Central memory CD4-positive, alpha-beta T cell (primary cell): ENCODE measurements at regions not wholly inside any gene's neighbourhood (a gene's known extent, or its start where the extent isn't known, plus 50 kb on each side); places are given as distances from the start of the nearest gene placed in this dataset.
"Not testable (repeated sequence)": the region's sequence is repeated elsewhere in the genome, so short reads cannot be mapped to it uniquely, and the experiment has no call there.

Experiments used
- DNase-seq: peaks from one replicate; pipeline ENCODE4 v3.0.0; 2022

GRCh38 chr10:129199826-129200225 lies 267.2 kb upstream of the MGMT start:
- DNase-seq = no peak

DNA sequence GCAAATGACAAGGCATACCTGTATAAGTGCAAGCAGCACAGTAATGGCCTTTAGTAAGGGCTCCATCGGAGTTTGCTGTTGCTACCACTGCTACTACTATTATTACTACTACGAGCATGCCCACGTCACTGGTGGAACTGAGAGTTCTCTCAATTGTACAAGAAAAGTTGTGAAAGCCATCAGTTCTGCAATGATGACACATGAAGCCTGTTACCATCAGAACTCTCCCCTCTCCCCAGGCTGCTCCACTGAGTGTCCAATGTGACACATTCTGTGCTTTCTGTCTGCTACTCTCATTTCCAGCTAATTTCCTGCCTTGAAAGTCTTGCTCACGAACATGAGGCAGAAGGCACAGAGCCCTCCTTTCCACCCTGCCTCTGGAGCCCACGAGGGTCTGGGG lies 263.2 kb upstream of the MGMT start:
- no peak for DNase-seq

- no peak for DNase-seq
These were observed 259.7 kb upstream of the MGMT start for GRCh38 chr10:129207297-129207696.

- no peak for DNase-seq
These were observed 256.2 kb upstream of the MGMT start for GRCh38 chr10:129210876-129211275.

- DNase-seq = no peak
These were observed 253.8 kb upstream of the MGMT start for GRCh38 chr10:129213256-129213655.

DNA sequence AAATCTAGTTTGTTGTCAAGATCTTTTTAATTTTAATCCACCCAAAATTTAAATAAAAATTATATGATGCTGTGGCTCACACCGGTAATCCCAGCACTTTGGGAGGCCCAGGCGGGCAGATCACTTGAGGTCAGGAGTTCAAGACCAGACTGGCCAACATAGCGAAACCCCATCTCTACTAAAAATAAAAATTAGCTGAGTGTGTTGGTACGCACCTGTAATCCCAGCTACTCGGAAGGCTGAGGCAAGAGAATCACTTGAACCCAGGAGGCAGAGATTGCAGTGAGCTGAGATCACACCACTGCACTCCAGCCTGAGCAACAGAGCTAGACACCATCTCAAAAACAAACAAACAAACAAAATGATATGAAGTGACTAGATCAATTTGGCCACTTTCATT lies 253.0 kb upstream of the MGMT start:
- DNase-seq = not testable (repeated sequence)

DNA sequence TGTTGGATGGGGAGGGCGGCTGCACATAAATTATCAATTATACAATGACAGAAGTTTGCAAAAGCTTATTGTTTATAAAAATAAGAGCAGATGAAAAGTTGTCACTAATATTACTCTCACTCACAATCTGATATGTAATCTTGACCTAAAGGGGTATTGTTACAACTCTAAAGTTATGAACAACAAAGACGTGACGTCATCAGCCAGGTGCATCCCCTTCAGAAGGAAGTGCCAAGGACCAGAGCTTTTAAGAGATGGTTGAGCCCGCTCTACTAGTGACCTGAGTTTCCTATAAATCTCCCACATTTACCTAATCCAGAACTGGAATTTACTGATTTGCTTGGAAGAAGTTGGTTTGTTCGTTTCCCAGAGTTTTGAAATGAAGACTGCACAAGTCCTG lies 247.7 kb upstream of the MGMT start:
- no peak for DNase-seq

DNA sequence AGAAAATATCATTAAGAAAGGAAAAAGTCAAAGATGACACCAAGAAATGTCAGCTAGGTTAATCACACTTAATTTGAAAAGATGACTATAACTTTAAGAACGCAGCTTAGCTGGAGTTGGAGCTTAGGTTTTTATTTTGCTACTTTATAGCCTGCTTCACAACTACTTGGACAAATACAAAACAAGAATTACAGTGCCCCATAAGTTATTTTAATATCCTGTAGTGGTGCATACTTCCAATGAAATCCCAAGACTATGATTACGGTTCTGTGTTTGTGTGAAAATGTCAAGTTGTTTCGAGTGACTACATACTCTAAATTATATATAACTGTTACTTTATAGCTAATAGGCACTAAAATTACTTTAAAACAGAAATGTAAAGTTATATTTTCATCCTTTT lies 244.6 kb upstream of the MGMT start:
- no peak for DNase-seq

- no peak for DNase-seq
These were observed 243.7 kb upstream of the MGMT start for GRCh38 chr10:129223363-129223762.

- DNase-seq = no peak
These were observed 243.0 kb upstream of the MGMT start for GRCh38 chr10:129224065-129224464.

DNA sequence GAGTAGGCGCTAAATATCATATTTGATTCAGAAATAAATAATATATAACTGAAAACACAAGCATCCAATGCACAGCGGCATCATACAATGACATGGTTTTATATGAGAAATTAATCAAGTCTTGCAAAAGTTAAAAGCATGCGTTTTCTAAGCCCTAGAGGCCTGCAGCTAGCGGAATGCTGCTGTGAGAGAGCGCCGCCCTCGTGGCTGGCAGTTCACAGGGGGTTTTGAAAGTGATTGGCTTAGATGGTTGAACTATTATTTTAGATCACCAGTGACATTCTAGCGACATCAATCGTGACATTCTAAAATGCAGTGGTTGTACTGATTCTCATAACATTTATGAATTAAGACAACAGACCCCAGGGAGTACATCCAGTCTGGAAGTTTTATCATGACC lies 235.2 kb upstream of the MGMT start:
- no peak for DNase-seq

- no peak for DNase-seq
These were observed 233.5 kb upstream of the MGMT start for GRCh38 chr10:129233351-129234148.

DNA sequence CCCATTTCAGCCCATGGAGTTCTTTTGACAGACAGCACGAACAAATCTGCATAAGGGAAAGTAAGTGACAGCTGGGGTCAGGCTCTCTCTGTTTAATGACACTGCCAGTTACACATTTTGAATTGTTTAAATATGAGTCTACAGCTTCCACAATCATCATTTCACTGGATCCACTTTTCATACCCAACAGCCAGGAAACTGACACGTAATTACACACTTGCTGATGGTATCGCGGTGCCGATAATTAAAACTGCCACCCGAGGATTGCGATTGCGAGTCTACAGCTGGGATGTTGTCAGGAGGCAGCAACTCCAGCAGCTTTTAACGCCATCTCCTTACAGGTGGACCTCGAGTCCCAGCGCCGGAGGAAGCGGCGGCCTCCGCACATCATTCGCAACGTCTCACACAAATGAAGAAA lies 230.8 kb upstream of the MGMT start:
- DNase-seq = no peak

- no peak for DNase-seq
These were observed 225.6 kb upstream of the MGMT start for GRCh38 chr10:129241461-129241860.

DNA sequence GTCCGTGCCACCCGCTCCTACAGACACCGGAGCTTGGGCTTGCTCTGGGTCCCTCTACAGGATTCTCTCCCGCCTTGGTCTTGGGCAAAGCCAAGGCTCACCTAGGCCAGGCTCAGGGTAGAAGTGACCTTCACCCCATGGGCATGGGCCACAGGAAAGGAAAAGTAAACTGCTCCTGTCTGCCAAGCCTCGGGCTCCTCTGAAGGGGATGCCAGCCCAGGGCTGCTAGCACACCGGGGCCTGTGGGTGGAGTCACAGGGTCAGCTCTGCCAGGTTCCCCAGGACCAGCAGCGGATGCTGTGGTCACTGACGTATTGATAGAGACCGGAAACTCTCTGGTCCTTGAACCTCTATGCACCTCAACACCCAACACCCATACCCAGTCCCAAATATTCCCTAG lies 222.7 kb upstream of the MGMT start:
- no peak for DNase-seq

- DNase-seq = no peak
These were observed 222.3 kb upstream of the MGMT start for GRCh38 chr10:129244757-129245156.

GRCh38 chr10:129253161-129253864 lies 213.7 kb upstream of the MGMT start:
- no peak for DNase-seq

DNA sequence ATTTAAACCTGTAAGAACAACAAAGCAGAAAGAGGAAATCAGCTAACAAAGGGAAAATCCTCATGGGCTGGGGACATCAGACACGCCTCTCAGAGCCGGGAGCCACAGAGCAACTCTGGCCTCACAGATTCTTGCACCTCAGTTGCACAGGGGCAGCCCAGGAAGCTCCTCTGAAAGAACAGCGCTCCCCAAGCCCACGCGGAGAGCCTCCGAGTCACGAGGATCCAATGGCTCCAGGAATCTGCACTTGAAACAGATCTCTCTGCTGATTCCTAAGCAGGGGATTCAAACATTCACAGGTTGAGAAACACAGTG lies 213.2 kb upstream of the MGMT start:
- no peak for DNase-seq

DNA sequence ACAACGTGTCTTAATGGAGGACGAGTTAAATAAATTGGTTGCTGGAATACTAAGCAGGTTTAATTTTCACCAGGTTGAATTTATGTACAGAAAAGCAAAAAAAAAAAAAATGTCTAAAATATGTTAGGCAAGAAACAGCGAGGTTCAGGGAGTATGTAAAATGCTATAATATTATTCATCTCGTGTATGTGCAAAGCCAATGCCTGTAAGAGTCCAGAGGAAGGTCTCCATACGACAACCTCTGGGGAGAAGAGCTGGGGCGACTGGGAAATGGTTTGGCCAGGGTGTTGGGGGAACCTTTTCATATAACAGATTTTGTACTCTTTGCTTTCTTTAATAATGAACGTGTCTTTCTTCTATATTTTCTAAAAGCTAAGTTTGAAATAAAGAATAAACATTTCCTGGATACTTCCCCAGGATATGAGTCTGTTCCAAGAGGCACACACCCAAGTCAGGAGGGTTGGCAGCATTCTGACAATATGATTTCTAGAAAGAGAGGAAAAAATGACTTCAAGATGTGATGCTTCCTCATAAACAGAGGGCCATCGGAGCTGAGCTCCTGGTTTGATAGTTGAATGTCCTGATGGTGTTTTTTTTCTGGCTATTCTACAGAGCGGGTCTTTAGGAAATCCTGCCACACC lies 208.6 kb upstream of the MGMT start:
- no peak for DNase-seq

GRCh38 chr10:129259128-129259815 lies 207.8 kb upstream of the MGMT start:
- no peak for DNase-seq

- no peak for DNase-seq
These were observed 194.9 kb upstream of the MGMT start for GRCh38 chr10:129272176-129272575.

- DNase-seq = no peak
These were observed 194.0 kb upstream of the MGMT start for GRCh38 chr10:129272866-129273650.

DNA sequence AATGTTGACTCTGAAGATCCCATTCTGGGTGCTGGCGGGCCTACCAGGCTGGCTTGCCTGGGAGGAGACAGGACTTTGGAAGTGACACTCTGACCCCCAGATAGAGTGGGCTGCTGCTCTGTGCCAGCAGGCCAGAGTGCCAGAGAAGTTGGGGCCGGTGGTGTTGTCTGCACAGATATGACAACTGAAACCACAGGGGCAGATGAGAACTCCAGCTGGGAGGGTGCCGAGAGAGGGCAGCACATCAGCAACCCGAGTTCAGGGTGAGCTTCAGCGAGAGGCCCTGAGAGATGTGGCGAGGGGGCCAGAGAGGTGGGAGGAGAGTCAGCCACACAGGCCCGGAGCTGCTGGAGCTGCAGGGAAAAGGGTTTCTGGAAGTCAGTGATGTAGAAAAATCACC lies 193.2 kb upstream of the MGMT start:
- no peak for DNase-seq
